A673 (cell line): ENCODE measurements at regions not wholly inside any gene's neighbourhood (a gene's known extent, or its start where the extent isn't known, plus 50 kb on each side); places are given as distances from the start of the nearest gene placed in this dataset.

Experiments
- CTCF ChIP-seq: fragments of 300-800, 200-600 bp; sonication (generic); conservative IDR thresholded peaks from 2 replicates; pipeline ENCODE4 v1.5.1; 2017; ENCODE audit warnings: low read depth, mild to moderate bottlenecking, antibody characterized with exemption, low read length, moderate library complexity, mixed read lengths
- EZH2 ChIP-seq: fragments of 200-600 bp; sonication (generic); IDR thresholded peaks from 2 replicates; pipeline ENCODE4 v1.6.1; 2017; ENCODE audit warnings: borderline replicate concordance, low read depth, mild to moderate bottlenecking, mixed read lengths, antibody characterized with exemption, low read length; ENCODE audit not compliant: poor library complexity, severe bottlenecking

GRCh38 chrX:66876776-66877175, 237.9 kb upstream of the EDA2R start:
- TF ChIP-seq CTCF: no peak
- no peak for TF ChIP-seq EZH2
